HepG2 (cell line): ENCODE measurements at regions not wholly inside any gene's neighbourhood (a gene's known extent, or its start where the extent isn't known, plus 50 kb on each side); places are given as distances from the start of the nearest gene placed in this dataset.

Source experiments
- ATF7-NPFF ChIP-seq: sonication (generic); formaldehyde crosslinking; IDR thresholded peaks from 2 replicates; pipeline ENCODE4 v1.8.1; 2023; ENCODE audit warnings: mild to moderate bottlenecking, low read depth, missing genetic modification reagents, moderate library complexity
- BRD4 ChIP-seq: sonication (generic); formaldehyde crosslinking; IDR thresholded peaks from 2 replicates; pipeline ENCODE4 v1.4.0; 2020; ENCODE audit warnings: missing genetic modification reagents
- CEBPG ChIP-seq: IDR thresholded peaks from 2 replicates; pipeline ENCODE4 v1.6.1; 2016
- CSRNP1 ChIP-seq: sonication (generic); formaldehyde crosslinking; IDR thresholded peaks from 2 replicates; pipeline ENCODE4 v1.8.1; 2023; ENCODE audit warnings: mild to moderate bottlenecking, missing genetic modification reagents
- EP300 ChIP-seq, 3 experiments: sonication (generic) in 1 of 3; formaldehyde crosslinking in 1 of 3; IDR thresholded peaks; 2 replicates each; pipeline versions ENCODE4 v1.5.1 to v1.6.1; 2011 to 2020; ENCODE audit warnings: low read depth in 2 of 3, low read length in 2 of 3, borderline replicate concordance in 1 of 3, improper control_type of control experiment in 1 of 3, mild to moderate bottlenecking in 1 of 3, missing genetic modification reagents in 1 of 3, moderate library complexity in 1 of 3
- FOXK1 ChIP-seq: sonication (generic); formaldehyde crosslinking; IDR thresholded peaks from 2 replicates; pipeline ENCODE4 v1.4.0; 2020; ENCODE audit warnings: low read depth, missing genetic modification reagents, borderline replicate concordance
- FOXP1 ChIP-seq, 2 experiments: fragments of 450-650 bp in 1 of 2; IDR thresholded peaks; 2 replicates each; pipeline ENCODE4 v1.6.1; 2017 to 2018; ENCODE audit warnings: antibody characterized with exemption in 1 of 2
- HMG20B ChIP-seq: conservative IDR thresholded peaks from 2 replicates; pipeline ENCODE4 v1.6.1; 2016; ENCODE audit warnings: missing genetic modification reagents, missing compliant biosample characterization
- JUND ChIP-seq: sonication (generic); formaldehyde crosslinking; IDR thresholded peaks from 2 replicates; pipeline ENCODE4 v1.8.0; 2022; ENCODE audit warnings: mild to moderate bottlenecking, missing genetic modification reagents
- KDM5B ChIP-seq: sonication (generic); formaldehyde crosslinking; IDR thresholded peaks from 2 replicates; pipeline ENCODE4 v1.4.0; 2020; ENCODE audit warnings: missing genetic modification reagents, mild to moderate bottlenecking, borderline replicate concordance
- NCOR1 ChIP-seq: fragments of 200-600 bp; sonication (generic); IDR thresholded peaks from 2 replicates; pipeline ENCODE4 v1.7.0; 2017; ENCODE audit warnings: antibody characterized with exemption, low read length, borderline replicate concordance
- NR2C2 ChIP-seq: sonication (generic); formaldehyde crosslinking; IDR thresholded peaks from 2 replicates; pipeline ENCODE4 v1.4.0; 2020; ENCODE audit warnings: missing genetic modification reagents, mild to moderate bottlenecking, moderate library complexity, borderline replicate concordance
- NR3C1 ChIP-seq: sonication (generic); formaldehyde crosslinking; IDR thresholded peaks from 2 replicates; pipeline ENCODE4 v1.4.0; 2020; ENCODE audit warnings: missing genetic modification reagents
- PHF21A ChIP-seq: sonication (generic); formaldehyde crosslinking; IDR thresholded peaks from 2 replicates; pipeline ENCODE4 v1.5.0; 2020; ENCODE audit warnings: mild to moderate bottlenecking, missing genetic modification reagents
- PITX1 ChIP-seq: sonication (generic); formaldehyde crosslinking; IDR thresholded peaks from 2 replicates; pipeline ENCODE4 v1.5.1; 2020; ENCODE audit warnings: mild to moderate bottlenecking, missing genetic modification reagents
- POGZ ChIP-seq: sonication (generic); formaldehyde crosslinking; IDR thresholded peaks from 2 replicates; pipeline ENCODE4 v1.4.0; 2020; ENCODE audit warnings: mild to moderate bottlenecking, missing genetic modification reagents
- RAD21 ChIP-seq: fragments of 450-650 bp; formaldehyde crosslinking; IDR thresholded peaks from 2 replicates; pipeline ENCODE4 v1.5.0; 2020; ENCODE audit warnings: mild to moderate bottlenecking
- RNF2 ChIP-seq: fragments of 450-650 bp; conservative IDR thresholded peaks from 2 replicates; pipeline ENCODE4 v1.6.1; 2016; ENCODE audit warnings: low read depth
- SOX5 ChIP-seq: IDR thresholded peaks from 2 replicates; pipeline ENCODE4 v1.6.1; 2016; ENCODE audit warnings: borderline replicate concordance
- TBP ChIP-seq: sonication (generic); formaldehyde crosslinking; IDR thresholded peaks from 2 replicates; pipeline ENCODE4 v1.5.0; 2020; ENCODE audit warnings: missing genetic modification reagents
- TEAD2 ChIP-seq: sonication (generic); formaldehyde crosslinking; IDR thresholded peaks from 2 replicates; pipeline ENCODE4 v1.9.0; 2021; ENCODE audit warnings: missing genetic modification reagents
- TEAD3 ChIP-seq: optimal IDR thresholded peaks from 2 replicates; pipeline ENCODE3; 2016; ENCODE audit warnings: borderline replicate concordance
- ZFAT ChIP-seq: sonication (generic); formaldehyde crosslinking; conservative IDR thresholded peaks from 2 replicates; pipeline ENCODE4 v1.8.1; 2023; ENCODE audit warnings: missing genetic modification reagents, inconsistent platforms
- ZFP90 ChIP-seq: sonication (generic); formaldehyde crosslinking; IDR thresholded peaks from 2 replicates; pipeline ENCODE4 v1.8.0; 2022; ENCODE audit warnings: missing genetic modification reagents, mild to moderate bottlenecking, inconsistent platforms, borderline replicate concordance
- ZKSCAN1 ChIP-seq: fragments of 150-350 bp; IDR thresholded peaks from 2 replicates; pipeline ENCODE4 v1.6.1; 2014; ENCODE audit warnings: low read length
- ZNF33A ChIP-seq: sonication (generic); formaldehyde crosslinking; IDR thresholded peaks from 2 replicates; pipeline ENCODE4 v1.5.1; 2020; ENCODE audit warnings: missing genetic modification reagents, mild to moderate bottlenecking, moderate library complexity, borderline replicate concordance
- ZNF468 ChIP-seq: sonication (generic); formaldehyde crosslinking; IDR thresholded peaks from 2 replicates; pipeline ENCODE4 v1.8.0; 2022; ENCODE audit warnings: mild to moderate bottlenecking, moderate library complexity, missing genetic modification reagents
- ZNF660 ChIP-seq: sonication (generic); formaldehyde crosslinking; IDR thresholded peaks from 2 replicates; pipeline ENCODE4 v1.5.1; 2020; ENCODE audit warnings: mild to moderate bottlenecking, low read depth, missing genetic modification reagents, borderline replicate concordance
- ZNF879 ChIP-seq: sonication (generic); formaldehyde crosslinking; IDR thresholded peaks from 2 replicates; pipeline ENCODE4 v1.8.1; 2023; ENCODE audit warnings: missing genetic modification reagents
- ZSCAN21 ChIP-seq: sonication (generic); formaldehyde crosslinking; IDR thresholded peaks from 2 replicates; pipeline ENCODE4 v1.8.0; 2022; ENCODE audit warnings: mild to moderate bottlenecking, missing genetic modification reagents, moderate library complexity, borderline replicate concordance
- ZUFSP ChIP-seq: sonication (generic); formaldehyde crosslinking; IDR thresholded peaks from 2 replicates; pipeline ENCODE4 v1.9.0; 2021; ENCODE audit warnings: missing genetic modification reagents, mild to moderate bottlenecking, borderline replicate concordance
- ZZZ3 ChIP-seq: sonication (generic); formaldehyde crosslinking; IDR thresholded peaks from 2 replicates; pipeline ENCODE4 v1.4.0; 2020; ENCODE audit warnings: missing genetic modification reagents, mild to moderate bottlenecking, borderline replicate concordance

- TF ChIP-seq ZNF468 (CRISPR knock-in tag) (no peak), FOXP1 (IDR thresholded peaks at IDR 0.05) (no peak), FOXP1 (CRISPR knock-in tag; IDR thresholded peaks at IDR 0.05) (no peak), NR2C2 (CRISPR knock-in tag) (peak; percentile 41; the same call in 1 of the 2 replicates), RAD21 (CRISPR knock-in tag) (no peak), ZZZ3 (no peak), FOXK1 (CRISPR knock-in tag) (no peak), POGZ (peak; percentile 62; the same call in 1 of the 2 replicates), HMG20B (no peak), EP300 (IDR thresholded peaks at IDR 0.05; ENCODE audit: low read depth in 2 of 2, low read length in 2 of 2) (peak in 1 of 2 experiments; percentile 45; a peak in 1 of 4 replicates), EP300 (CRISPR knock-in tag; IDR thresholded peaks at IDR 0.05; ENCODE audit: borderline replicate concordance) (no peak), TEAD3 (CRISPR knock-in tag) (peak; percentile 31), ZFAT (CRISPR knock-in tag) (no peak), TBP (CRISPR knock-in tag) (no peak), BRD4 (CRISPR knock-in tag) (no peak), CSRNP1 (CRISPR knock-in tag) (no peak), ZNF33A (CRISPR knock-in tag) (no peak), TEAD2 (CRISPR knock-in tag) (no peak), ZSCAN21 (CRISPR knock-in tag) (no peak), ZFP90 (CRISPR knock-in tag) (no peak), NCOR1 (no peak), ZNF879 (CRISPR knock-in tag) (no peak), ZKSCAN1 (no peak), NR3C1 (CRISPR knock-in tag) (no peak), ATF7-NPFF (CRISPR knock-in tag) (no peak), CEBPG (CRISPR knock-in tag) (peak; percentile 60), ZNF660 (CRISPR knock-in tag) (no peak), JUND (no peak), SOX5 (CRISPR knock-in tag) (peak; percentile 28; the same call in 1 of the 2 replicates), RNF2 (no peak), ZUFSP (CRISPR knock-in tag) (no peak), PITX1 (CRISPR knock-in tag) (peak; percentile 44; the same call in 1 of the 2 replicates), KDM5B (no peak), PHF21A (no peak)
Measured at GRCh38 chr1:213679153-213679552, 308.6 kb upstream of the PROX1 start (continued).
